ENCODE measurements at regions not wholly inside any gene's neighbourhood (a gene's known extent, or its start where the extent isn't known, plus 50 kb on each side); places are given as distances from the start of the nearest gene placed in this dataset.

GRCh38 chr11:33435216-33435615, 178.0 kb downstream of the HIPK3 start:
- TF ChIP-seq JUN (IDR thresholded peaks at IDR 0.05; ENCODE audit: borderline replicate concordance, insufficient read depth, insufficient read length, low read depth) (no peak), CTCF (IDR thresholded peaks at IDR 0.05; ENCODE audit: extremely low read depth in 1 of 2, insufficient read depth in 1 of 2, low read depth in 1 of 2, low read length in 2 of 2) (no peak)
